SK-N-SH (cell line): ENCODE measurements at regions not wholly inside any gene's neighbourhood (a gene's known extent, or its start where the extent isn't known, plus 50 kb on each side); places are given as distances from the start of the nearest gene placed in this dataset.

Experiments
- CTCF ChIA-PET: fragments of 300-600, 350-600 bp; formaldehyde crosslinking; extraction: SDS; loops from one replicate; lab custom pipeline; 2021; lab: Yijun Ruan, JAX
- POLR2A ChIA-PET: fragments of 350-600 bp; sonication (Branson Sonifier 250); formaldehyde crosslinking; extraction: SDS; loops from one replicate; lab custom pipeline; 2020; ENCODE audit warnings: antibody characterized with exemption, inconsistent platforms; lab: Yijun Ruan, JAX
- DNase-seq: peaks from one replicate; pipeline ENCODE4 v3.0.0; 2012
- H2AFZ ChIP-seq: fragments of 200-600 bp; sonication (generic); 2 replicates; pipeline ENCODE4 v1.8.1; 2016; ENCODE audit warnings: antibody characterized with exemption, mild to moderate bottlenecking, low read depth
- H3F3A ChIP-seq: fragments of 200-600 bp; sonication (generic); replicated peaks from 2 replicates; pipeline ENCODE3; 2016; ENCODE audit warnings: antibody characterized with exemption, mild to moderate bottlenecking; ENCODE audit not compliant: insufficient read depth
- H3K27ac ChIP-seq, 2 experiments: fragments of 200-500 bp in 1 of 2; fragments of 200-600 bp in 1 of 2; sonication (Bioruptor generic) in 1 of 2; sonication (generic), shearing (Covaris generic) in 1 of 2; 2 replicates each; pipeline versions ENCODE4 v1.5.1 to v1.6.1; 2014 to 2016; ENCODE audit warnings: low read depth in 2 of 2, inconsistent platforms in 1 of 2, low read length in 1 of 2, mild to moderate bottlenecking in 1 of 2, mixed read lengths in 1 of 2
- H3K27me3 ChIP-seq: fragments of 200-600 bp; sonication (generic), shearing (Covaris generic); 2 replicates; pipeline ENCODE4 v1.6.1; 2016; ENCODE audit warnings: mixed run types; ENCODE audit not compliant: insufficient read depth
- H3K36me3 ChIP-seq, 2 experiments: fragments of 200-500 bp in 1 of 2; fragments of 200-600 bp in 1 of 2; sonication (Bioruptor generic) in 1 of 2; sonication (generic) in 1 of 2; replicated peaks in 1 of 2; 2 replicates each; pipeline versions ENCODE3 to v1.5.1; 2014 to 2016; ENCODE audit warnings: low read length in 1 of 2, mild to moderate bottlenecking in 1 of 2; ENCODE audit not compliant: insufficient read depth in 2 of 2, control insufficient read depth in 1 of 2
- H3K4me1 ChIP-seq, 2 experiments: fragments of 200-500 bp in 1 of 2; fragments of 200-600 bp in 1 of 2; sonication (Bioruptor generic) in 1 of 2; sonication (generic), shearing (Covaris generic) in 1 of 2; 2 replicates each; pipeline versions ENCODE4 v1.5.1 to v1.6.1; 2014 to 2016; ENCODE audit warnings: low read depth in 1 of 2, low read length in 1 of 2, mixed run types in 1 of 2; ENCODE audit not compliant: insufficient read depth in 2 of 2, control insufficient read depth in 1 of 2
- H3K4me2 ChIP-seq: fragments of 200-600 bp; sonication (generic), shearing (Covaris generic); 2 replicates; pipeline ENCODE4 v1.6.1; 2017; ENCODE audit warnings: mixed run types
- H3K4me3 ChIP-seq, 2 experiments: fragments of 200-500 bp in 1 of 2; fragments of 200-600 bp in 1 of 2; sonication (Bioruptor generic) in 1 of 2; sonication (generic), shearing (Covaris generic) in 1 of 2; 2 replicates each; pipeline versions ENCODE4 v1.5.1 to v1.8.1; 2014 to 2016; ENCODE audit warnings: low read depth in 2 of 2, inconsistent platforms in 1 of 2, low read length in 1 of 2, mild to moderate bottlenecking in 1 of 2, mixed read lengths in 1 of 2, moderate library complexity in 1 of 2
- H3K79me2 ChIP-seq: fragments of 200-600 bp; sonication (generic); 2 replicates; pipeline ENCODE4 v1.8.1; 2017; ENCODE audit warnings: mild to moderate bottlenecking; ENCODE audit not compliant: insufficient read depth
- H3K9ac ChIP-seq: fragments of 200-600 bp; sonication (generic); 2 replicates; pipeline ENCODE4 v1.6.1; 2017; ENCODE audit warnings: mixed run types
- H3K9me2 ChIP-seq: fragments of 200-600 bp; sonication (generic); 2 replicates; pipeline ENCODE4 v1.6.1; 2017; ENCODE audit warnings: mixed run types
- H3K9me3 ChIP-seq: fragments of 200-600 bp; sonication (generic); 2 replicates; pipeline ENCODE4 v1.6.1; 2017; ENCODE audit warnings: mixed run types, mild to moderate bottlenecking, moderate library complexity
- H4K20me1 ChIP-seq: fragments of 200-600 bp; sonication (generic); 2 replicates; pipeline ENCODE4 v1.6.1; 2017; ENCODE audit warnings: mild to moderate bottlenecking, mixed run types; ENCODE audit not compliant: insufficient read depth
- ELF1 ChIP-seq: IDR thresholded peaks from 2 replicates; pipeline ENCODE4 v1.4.0; 2012
- EP300 ChIP-seq, 2 experiments: IDR thresholded peaks; 2 replicates each; pipeline versions ENCODE4 v1.4.0 to v1.6.1; 2012; ENCODE audit warnings: borderline replicate concordance in 1 of 2, low read depth in 1 of 2, low read length in 1 of 2
- FOSL2 ChIP-seq: IDR thresholded peaks from 2 replicates; pipeline ENCODE4 v1.4.0; 2012; ENCODE audit warnings: low read depth, mild to moderate bottlenecking, moderate library complexity, borderline replicate concordance
- GABPA ChIP-seq: IDR thresholded peaks from 2 replicates; pipeline ENCODE4 v1.4.0; 2012; ENCODE audit warnings: low read depth, mild to moderate bottlenecking
- MEF2A ChIP-seq: IDR thresholded peaks from 2 replicates; pipeline ENCODE4 v1.4.0; 2012; ENCODE audit warnings: low read depth, borderline replicate concordance
- MXI1 ChIP-seq: IDR thresholded peaks from 2 replicates; pipeline ENCODE4 v1.6.1; 2012; ENCODE audit warnings: mild to moderate bottlenecking, low read depth, low read length, improper control_type of control experiment
- NRF1 ChIP-seq: IDR thresholded peaks from 2 replicates; pipeline ENCODE4 v1.6.1; 2012; ENCODE audit warnings: low read depth, mild to moderate bottlenecking, low read length
- POLR2AphosphoS5 ChIP-seq: IDR thresholded peaks from 2 replicates; pipeline ENCODE4 v1.6.1; 2012; ENCODE audit warnings: low read depth, low read length
- RAD21 ChIP-seq: IDR thresholded peaks from 2 replicates; pipeline ENCODE4 v1.6.1; 2012; ENCODE audit warnings: mild to moderate bottlenecking, low read length
- RXRA ChIP-seq: IDR thresholded peaks from 2 replicates; pipeline ENCODE4 v1.4.0; 2012; ENCODE audit warnings: low read depth, mild to moderate bottlenecking, borderline replicate concordance
- SIN3A ChIP-seq: IDR thresholded peaks from 2 replicates; pipeline ENCODE4 v1.6.1; 2012; ENCODE audit warnings: low read depth, mild to moderate bottlenecking, low read length, moderate library complexity, borderline replicate concordance
- TAF1 ChIP-seq: IDR thresholded peaks from 2 replicates; pipeline ENCODE4 v1.6.1; 2012; ENCODE audit warnings: low read depth, mild to moderate bottlenecking, low read length, moderate library complexity, borderline replicate concordance
- TEAD4 ChIP-seq: IDR thresholded peaks from 2 replicates; pipeline ENCODE4 v1.4.0; 2012; ENCODE audit warnings: mild to moderate bottlenecking, borderline replicate concordance; ENCODE audit not compliant: insufficient read depth
- YY1 ChIP-seq: IDR thresholded peaks from 2 replicates; pipeline ENCODE4 v1.4.0; 2012; ENCODE audit warnings: low read depth, mild to moderate bottlenecking
- WGBS: methylation state at CpG from one replicate; pipeline ENCODE4 v1.1.6; 2017; ENCODE audit warnings: low lambda C conversion rate; 5-methylcytosine and 5-hydroxymethylcytosine counted together
- TF ChIP-seq, protein P1 (sequence below): IDR thresholded peaks from 2 replicates; pipeline ENCODE4; 2012

DNA sequence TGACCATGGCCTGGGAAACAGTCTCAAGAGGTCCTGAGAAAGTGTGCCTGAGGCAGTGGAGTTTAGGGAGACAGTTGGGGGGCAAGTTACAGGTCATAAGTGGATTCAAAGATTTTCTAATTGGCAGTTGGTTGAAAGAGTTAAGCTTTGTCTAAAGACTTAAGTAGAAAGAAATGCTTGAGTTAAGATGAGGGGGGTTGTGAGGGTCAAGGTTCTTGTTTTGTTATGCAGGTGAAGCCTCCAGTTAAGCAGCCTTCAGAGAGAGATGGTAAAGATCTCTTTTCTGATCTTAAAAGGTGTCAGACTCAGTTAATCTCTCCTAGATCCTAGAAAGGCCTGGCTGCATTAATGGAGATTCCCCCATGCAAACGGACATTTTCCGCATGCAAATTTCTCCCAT lies 356.3 kb upstream of the C2CD4B start:
- 100% methylated on average over 2 of the region's 2 CpGs for WGBS
- Histone ChIP-seq H3K4me3 (no peak overlapping the region), H3K27me3 (no peaks in the 10 kb centered on the region), H3K27ac (no peak overlapping the region), H3K4me1 (peaks cover 0 to 10% of the 10 kb centered on the region in 2 experiments; a peak in 2 of 4 replicates), H3K9me2 (no peaks in the 10 kb centered on the region), H2AFZ (no peak overlapping the region), H3F3A (no peaks in the 10 kb centered on the region), H3K9ac (no peak overlapping the region), H3K9me3 (no peaks in the 10 kb centered on the region), H3K4me2 (no peak overlapping the region), H4K20me1 (no peaks in the 10 kb centered on the region), H3K79me2 (0 out of 2 replicates have a peak, but pooled peaks cover 6% of the 10 kb centered on the region), H3K36me3 (no peaks in the 10 kb centered on the region)
- DNase-seq = no peak
- ChIA-PET POLR2A (no interaction called here), CTCF (interaction anchor here (1.1 kb wide), 1 partner anchor 129 kb away, joined by 3 read pairs; no protein-coding TSS in a partner anchor)
- no peak for TF ChIP-seq TAF1
- no peak for TF ChIP-seq RAD21

DNA sequence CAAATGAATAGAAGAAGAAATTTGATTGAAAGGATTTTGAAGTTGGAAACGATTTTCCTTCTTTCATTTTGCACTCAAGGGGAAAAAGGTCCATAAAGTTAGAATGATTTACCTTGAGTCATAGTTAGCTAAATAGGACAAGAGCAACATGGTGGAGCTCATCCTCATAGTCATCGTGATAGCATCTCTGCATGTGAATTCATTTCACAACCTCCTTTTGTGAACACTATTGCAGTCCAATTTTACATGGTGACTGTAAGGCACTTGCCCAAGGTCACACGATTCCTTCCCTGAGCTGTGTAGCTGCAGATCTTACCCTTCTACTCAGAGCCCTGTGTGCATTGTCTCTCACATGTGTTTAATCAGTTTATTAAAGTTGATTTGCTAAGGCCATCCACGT lies 359.8 kb upstream of the C2CD4B start:
- H3K9me2 ChIP-seq = no peaks in the 10 kb centered on the region
- H3K79me2 ChIP-seq = no peaks in the 10 kb centered on the region; the same call in 1 of the 2 replicates
- H2AFZ ChIP-seq = no peak overlapping the region
- no peaks in the 10 kb centered on the region for H4K20me1 ChIP-seq
- CTCF ChIA-PET = interaction anchor here (1.3 to 2.4 kb wide), 3 partner anchors 25 to 133 kb away, joined by 3 to 7 read pairs (median 3); no protein-coding TSS in a partner anchor
- no peak overlapping the region for H3K9ac ChIP-seq
- DNase-seq = no peak
- H3K4me2 ChIP-seq = no peak overlapping the region
- no peaks in the 10 kb centered on the region for H3K36me3 ChIP-seq
- H3K4me3 ChIP-seq = no peak overlapping the region
- peaks cover 0 to 11% of the 10 kb centered on the region in 2 experiments; a peak in 2 of 4 replicates for H3K4me1 ChIP-seq
- H3K9me3 ChIP-seq = no peaks in the 10 kb centered on the region
- no peaks in the 10 kb centered on the region for H3K27me3 ChIP-seq
- H3F3A ChIP-seq = no peaks in the 10 kb centered on the region
- no peak overlapping the region for H3K27ac ChIP-seq
- POLR2A ChIA-PET = no interaction called here
- 67% methylated on average over 4 of the region's 4 CpGs for WGBS
- TF ChIP-seq TAF1 = no peak
- TF ChIP-seq MXI1 = peak; percentile 46; the same call in 1 of the 2 replicates
- no peak for TF ChIP-seq SIN3A
- TF ChIP-seq POLR2AphosphoS5 = no peak
- TF ChIP-seq, protein P1, sequence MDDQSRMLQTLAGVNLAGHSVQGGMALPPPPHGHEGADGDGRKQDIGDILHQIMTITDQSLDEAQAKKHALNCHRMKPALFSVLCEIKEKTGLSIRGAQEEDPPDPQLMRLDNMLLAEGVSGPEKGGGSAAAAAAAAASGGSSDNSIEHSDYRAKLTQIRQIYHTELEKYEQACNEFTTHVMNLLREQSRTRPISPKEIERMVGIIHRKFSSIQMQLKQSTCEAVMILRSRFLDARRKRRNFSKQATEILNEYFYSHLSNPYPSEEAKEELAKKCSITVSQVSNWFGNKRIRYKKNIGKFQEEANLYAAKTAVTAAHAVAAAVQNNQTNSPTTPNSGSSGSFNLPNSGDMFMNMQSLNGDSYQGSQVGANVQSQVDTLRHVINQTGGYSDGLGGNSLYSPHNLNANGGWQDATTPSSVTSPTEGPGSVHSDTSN = no peak

DNA sequence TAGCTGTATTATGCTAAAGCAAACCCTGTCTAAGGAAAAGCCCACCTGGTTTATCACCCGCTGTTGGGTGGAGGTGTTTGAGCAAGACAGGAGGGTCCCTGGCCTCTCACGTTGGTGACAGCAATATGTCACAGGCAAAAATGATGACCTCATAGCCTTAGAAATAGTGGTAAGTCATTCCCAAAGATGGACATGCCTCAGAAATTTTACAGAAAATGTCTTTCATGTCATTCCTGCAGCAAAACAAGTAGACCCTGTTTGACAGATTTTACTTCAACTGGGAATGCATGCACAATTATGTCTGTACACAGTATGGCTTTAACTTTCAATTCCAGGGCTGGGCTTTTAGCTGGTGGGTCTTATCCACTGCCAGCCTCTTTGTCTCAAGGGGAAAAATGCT lies 362.3 kb upstream of the C2CD4B start:
- H3K4me3 ChIP-seq = no peak overlapping the region
- no peak overlapping the region for H3K4me2 ChIP-seq
- DNase-seq = no peak
- no peak overlapping the region for H3K9ac ChIP-seq
- CTCF ChIA-PET = no interaction called here
- peaks cover 0 to 9% of the 10 kb centered on the region in 2 experiments; a peak in 2 of 4 replicates for H3K4me1 ChIP-seq
- H2AFZ ChIP-seq = no peak overlapping the region
- H3K27ac ChIP-seq = no peak overlapping the region
- H3K27me3 ChIP-seq = no peaks in the 10 kb centered on the region
- peaks cover 10% of the 10 kb centered on the region for H3K79me2 ChIP-seq
- POLR2A ChIA-PET = no interaction called here
- H3F3A ChIP-seq = no peaks in the 10 kb centered on the region
- H4K20me1 ChIP-seq = no peaks in the 10 kb centered on the region
- TF ChIP-seq YY1 (no peak), TEAD4 (no peak), MEF2A (no peak), FOSL2 (no peak), EP300 (IDR thresholded peaks at IDR 0.05; ENCODE audit: borderline replicate concordance in 1 of 2, low read depth in 1 of 2, low read length in 1 of 2) (no peak), ELF1 (no peak), NRF1 (no peak), MXI1 (no peak), GABPA (no peak), RXRA (no peak)
- H3K9me2 ChIP-seq = no peaks in the 10 kb centered on the region
- no peaks in the 10 kb centered on the region for H3K9me3 ChIP-seq
- WGBS = 88% methylated on average over 2 of the region's 2 CpGs
- no peaks in the 10 kb centered on the region for H3K36me3 ChIP-seq
